Hematopoietic multipotent progenitor cell (in vitro differentiated cells): ENCODE measurements at regions not wholly inside any gene's neighbourhood (a gene's known extent, or its start where the extent isn't known, plus 50 kb on each side); places are given as distances from the start of the nearest gene placed in this dataset.
"Not testable (repeated sequence)": the region's sequence is repeated elsewhere in the genome, so short reads cannot be mapped to it uniquely, and the experiment has no call there.

Experiments
- DNase-seq, 3 donors: peaks; one replicate each; pipeline ENCODE4 v3.0.0-alpha.2; 2011 to 2015; ENCODE audit warnings: low read depth in 2 of 3, low spot score in 2 of 3

- DNase-seq, result no peak
Observed at GRCh38 chr4:43089730-43090129, 197.2 kb downstream of the GRXCR1 start.

GRCh38 chr4:43103048-43103447, 210.5 kb downstream of the GRXCR1 start:
- no peak for DNase-seq

GRCh38 chr4:43112139-43112538, 219.6 kb downstream of the GRXCR1 start:
- DNase-seq, result no peak

- no peak for DNase-seq
Observed at GRCh38 chr4:43113196-43113595, 220.7 kb downstream of the GRXCR1 start.

- no peak for DNase-seq
Observed at GRCh38 chr4:43126595-43126994, 234.1 kb downstream of the GRXCR1 start.

- no peak for DNase-seq
Observed at GRCh38 chr4:43130228-43131021, 237.9 kb downstream of the GRXCR1 start.

- DNase-seq, result peak in 2 of 3 donors; percentile 34 to 73
Observed at GRCh38 chr4:43132010-43132582, 239.6 kb downstream of the GRXCR1 start.

- DNase-seq, result no peak
Observed at GRCh38 chr4:43133566-43133965, 241.1 kb downstream of the GRXCR1 start.

- DNase-seq, result no peak
Observed at GRCh38 chr4:43136752-43137151, 244.2 kb downstream of the GRXCR1 start.

- DNase-seq, result no peak
Observed at GRCh38 chr4:43146198-43146597, 253.7 kb downstream of the GRXCR1 start.

- no peak for DNase-seq
Observed at GRCh38 chr4:43148481-43148880, 256.0 kb downstream of the GRXCR1 start.

- DNase-seq, result peak in 1 of 3 donors; percentile 17
Observed at GRCh38 chr4:43163101-43163792, 270.7 kb downstream of the GRXCR1 start.

- no peak for DNase-seq
Observed at GRCh38 chr4:43189741-43190140, 297.2 kb downstream of the GRXCR1 start.

GRCh38 chr4:43212576-43212975, 320.1 kb downstream of the GRXCR1 start:
- not testable (repeated sequence) for DNase-seq

GRCh38 chr4:43223820-43224219, 331.3 kb downstream of the GRXCR1 start:
- DNase-seq, result no peak

- peak in 2 of 3 donors; percentile 57 to 82 for DNase-seq
Observed at GRCh38 chr4:43224559-43224958, 332.0 kb downstream of the GRXCR1 start.

GRCh38 chr4:43233321-43233720, 340.8 kb downstream of the GRXCR1 start:
- no peak for DNase-seq

- peak in 1 of 3 donors; percentile 36 for DNase-seq
Observed at GRCh38 chr4:43234626-43235415, 342.3 kb downstream of the GRXCR1 start.

- DNase-seq, result peak in 1 of 3 donors; percentile 7
Observed at GRCh38 chr4:43238008-43238407, 345.5 kb downstream of the GRXCR1 start.

GRCh38 chr4:43238585-43238984, 346.1 kb downstream of the GRXCR1 start:
- DNase-seq, result no peak

- no peak for DNase-seq
Observed at GRCh38 chr4:43241104-43241503, 348.6 kb downstream of the GRXCR1 start.
